KOPT-K1 (cell line): ENCODE measurements at regions not wholly inside any gene's neighbourhood (a gene's known extent, or its start where the extent isn't known, plus 50 kb on each side); places are given as distances from the start of the nearest gene placed in this dataset.
"Not testable (repeated sequence)": the region's sequence is repeated elsewhere in the genome, so short reads cannot be mapped to it uniquely, and the experiment has no call there.

Experiments
- H3K27ac ChIP-seq: fragments of 200-600 bp; sonication (generic); 2 replicates; pipeline ENCODE4 v1.5.1; 2016; ENCODE audit warnings: antibody characterized with exemption, mild to moderate bottlenecking, low read depth, low read length; ENCODE audit not compliant: poor library complexity, severe bottlenecking
- H3K36me3 ChIP-seq: fragments of 200-600 bp; sonication (generic); 2 replicates; pipeline ENCODE4 v1.5.1; 2017; ENCODE audit warnings: antibody characterized with exemption, mild to moderate bottlenecking, low read length, moderate library complexity; ENCODE audit not compliant: insufficient read depth
- H3K9me3 ChIP-seq: fragments of 200-600 bp; sonication (generic); 2 replicates; pipeline ENCODE4 v1.5.1; 2017; ENCODE audit warnings: antibody characterized with exemption, low read length, mild to moderate bottlenecking; ENCODE audit not compliant: insufficient read depth, poor library complexity, severe bottlenecking

DNA sequence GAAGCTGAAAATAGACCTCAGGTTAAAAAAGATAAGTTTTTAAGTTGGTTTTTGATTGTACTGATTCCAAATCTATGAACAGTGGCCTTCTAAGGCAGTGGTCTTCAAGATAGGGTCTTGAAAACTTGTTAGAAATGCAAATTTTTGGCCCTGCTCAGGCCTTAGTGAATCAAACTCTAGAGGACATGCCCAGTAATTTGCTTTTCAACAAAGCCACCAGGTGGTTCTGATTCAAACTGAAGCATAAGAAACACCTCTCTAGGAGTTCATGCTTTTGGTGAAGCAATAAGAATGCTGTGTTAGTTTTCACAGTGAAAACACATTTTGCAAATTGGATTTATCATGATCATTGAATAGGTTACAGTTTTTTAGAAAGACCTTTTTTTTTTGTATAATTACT is 1849.4 kb upstream of the AGA start:
- Histone ChIP-seq H3K27ac (no peak overlapping the region), H3K36me3 (no peaks in the 10 kb centered on the region), H3K9me3 (peaks cover 5% of the 10 kb centered on the region)

DNA sequence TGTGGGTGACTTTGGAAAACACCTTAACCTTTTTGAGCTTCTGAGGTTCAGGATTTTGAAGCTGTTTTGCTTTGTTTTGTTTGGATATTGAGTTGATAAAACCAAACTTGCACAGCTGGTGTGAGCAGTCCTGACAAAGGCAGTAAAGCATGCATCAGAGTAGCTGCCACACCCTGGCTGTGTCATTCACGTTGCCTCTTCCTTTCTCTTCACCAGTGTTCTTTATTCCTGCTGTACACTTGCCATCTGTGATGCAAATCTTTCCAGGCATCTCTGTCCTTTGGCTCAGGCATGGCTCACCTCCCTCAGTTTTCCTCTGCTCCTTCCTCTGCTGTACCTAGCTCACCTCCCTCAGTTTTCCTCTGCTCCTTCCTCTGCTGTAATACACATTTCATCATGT is 1850.2 kb upstream of the AGA start:
- H3K36me3 ChIP-seq, result no peaks in the 10 kb centered on the region
- peaks cover 5% of the 10 kb centered on the region for H3K9me3 ChIP-seq
- no peak overlapping the region for H3K27ac ChIP-seq

DNA sequence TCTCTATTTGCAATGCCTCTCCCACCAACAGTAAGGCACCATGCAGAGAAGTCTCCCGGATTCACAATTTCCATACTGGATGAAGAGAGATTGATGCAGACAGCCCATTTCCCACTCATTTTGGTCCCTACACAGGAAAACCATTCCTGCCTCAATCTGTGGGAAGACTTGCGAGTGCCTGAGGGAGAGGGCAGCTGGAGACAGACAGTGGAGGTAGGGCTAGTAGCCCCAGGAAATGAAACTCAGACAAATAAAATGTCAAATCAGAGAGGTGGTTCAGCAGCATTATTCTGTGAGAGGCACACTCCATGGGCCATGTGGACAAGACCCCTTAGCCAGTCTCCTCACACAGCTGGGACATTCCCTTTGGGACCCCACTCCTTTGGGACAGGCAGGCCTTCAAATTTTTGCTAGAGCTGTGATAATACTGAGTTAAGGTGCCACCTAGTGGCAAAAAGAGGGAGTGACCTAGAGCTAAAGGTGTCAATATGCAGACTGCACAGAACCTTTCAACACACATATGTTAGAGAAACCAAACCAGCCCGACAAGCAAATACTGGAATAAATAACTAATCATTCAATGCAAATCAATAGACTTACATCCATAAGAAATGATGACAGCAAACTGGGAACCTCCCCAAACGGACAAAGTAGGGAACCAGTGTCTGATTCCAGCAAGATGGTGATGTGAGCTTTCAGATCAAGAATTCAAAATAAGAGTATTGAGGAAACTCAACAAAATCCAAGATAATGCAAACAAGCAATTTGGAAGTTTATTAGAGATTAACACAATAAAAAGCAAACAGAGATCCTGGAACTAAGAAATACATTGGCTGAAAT is 1865.3 kb upstream of the AGA start:
- Histone ChIP-seq H3K9me3 (no peaks in the 10 kb centered on the region), H3K36me3 (no peaks in the 10 kb centered on the region), H3K27ac (no peak overlapping the region)

DNA sequence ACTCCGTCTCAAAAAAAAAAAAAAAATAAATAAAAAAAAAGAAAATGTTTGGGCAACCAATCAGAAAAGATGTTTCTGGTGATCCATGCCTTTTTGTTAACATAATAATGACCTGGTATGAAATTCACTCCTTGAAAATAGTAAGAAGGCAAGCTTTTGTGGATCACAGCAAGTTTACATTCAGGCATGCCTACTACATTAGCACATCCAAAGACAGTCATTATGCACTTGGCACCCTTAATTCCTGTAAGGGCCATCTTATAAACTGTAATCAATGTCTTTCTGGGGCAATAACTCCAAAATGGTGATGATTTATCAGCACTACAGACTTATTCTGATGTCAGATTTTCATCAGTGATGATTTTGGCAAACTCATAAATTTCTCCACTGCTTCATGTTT is 1871.6 kb upstream of the AGA start:
- no peak overlapping the region for H3K27ac ChIP-seq
- H3K36me3 ChIP-seq, result no peaks in the 10 kb centered on the region
- no peaks in the 10 kb centered on the region for H3K9me3 ChIP-seq

DNA sequence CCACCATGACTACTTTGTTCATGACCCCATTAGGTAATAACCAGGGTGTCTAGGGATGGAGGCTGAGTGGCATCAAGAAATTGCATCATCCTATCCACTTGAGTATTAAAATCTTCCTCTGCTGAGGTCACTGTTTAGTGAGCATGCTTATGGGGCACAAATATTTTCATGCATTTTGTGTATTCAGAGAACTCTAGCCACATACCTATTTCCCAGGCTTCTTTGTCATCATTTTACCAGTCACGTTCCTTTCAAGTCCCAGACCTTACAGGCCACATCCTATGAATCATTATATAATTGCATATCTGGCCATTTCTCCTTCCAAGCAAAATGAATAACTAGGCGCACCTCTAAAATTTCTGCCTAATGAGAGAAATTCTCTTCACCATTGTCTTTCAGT is 1882.9 kb upstream of the AGA start:
- Histone ChIP-seq H3K9me3 (no peaks in the 10 kb centered on the region), H3K36me3 (no peaks in the 10 kb centered on the region), H3K27ac (no peak overlapping the region)

DNA sequence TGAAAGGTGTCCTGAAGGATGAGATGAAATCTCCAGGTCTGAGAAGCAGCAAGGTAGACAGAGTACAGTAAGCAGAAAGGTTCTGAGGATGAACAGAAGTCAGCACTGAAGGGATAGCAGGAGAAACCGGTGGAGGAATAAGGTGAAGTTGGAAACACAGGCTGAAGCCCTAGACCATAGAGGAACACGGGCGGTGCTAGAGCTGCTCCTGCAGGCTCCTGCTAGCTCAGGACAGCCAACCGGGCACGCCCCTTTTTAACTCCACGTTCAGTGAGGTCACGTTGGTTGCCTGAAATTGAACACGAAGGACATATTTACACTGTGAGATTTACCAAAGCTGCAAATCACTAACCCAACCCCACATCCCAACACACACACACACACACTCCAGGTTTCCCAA is 1886.4 kb upstream of the AGA start:
- no peaks in the 10 kb centered on the region for H3K36me3 ChIP-seq
- no peak overlapping the region for H3K27ac ChIP-seq
- H3K9me3 ChIP-seq, result no peaks in the 10 kb centered on the region

DNA sequence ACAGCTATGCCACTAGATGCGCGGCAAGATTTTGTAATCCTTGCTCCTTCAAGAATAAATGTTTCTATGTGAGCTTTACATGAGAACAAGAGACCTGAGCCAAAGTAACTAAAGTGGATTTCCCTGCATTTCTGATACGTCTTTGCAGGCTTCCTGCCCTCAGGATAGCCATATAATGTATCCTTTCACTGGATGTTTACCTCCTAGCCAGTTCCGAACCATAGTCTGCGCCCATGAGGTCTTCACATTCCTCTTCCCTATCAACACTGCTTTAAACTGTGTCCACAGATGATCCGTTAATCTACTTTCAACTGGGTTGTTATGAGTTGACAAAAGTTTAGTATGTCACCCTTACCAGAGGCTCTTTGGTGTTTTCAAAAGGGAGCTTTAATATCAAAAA is 1889.1 kb upstream of the AGA start:
- Histone ChIP-seq H3K9me3 (no peaks in the 10 kb centered on the region), H3K27ac (no peak overlapping the region), H3K36me3 (no peaks in the 10 kb centered on the region)

DNA sequence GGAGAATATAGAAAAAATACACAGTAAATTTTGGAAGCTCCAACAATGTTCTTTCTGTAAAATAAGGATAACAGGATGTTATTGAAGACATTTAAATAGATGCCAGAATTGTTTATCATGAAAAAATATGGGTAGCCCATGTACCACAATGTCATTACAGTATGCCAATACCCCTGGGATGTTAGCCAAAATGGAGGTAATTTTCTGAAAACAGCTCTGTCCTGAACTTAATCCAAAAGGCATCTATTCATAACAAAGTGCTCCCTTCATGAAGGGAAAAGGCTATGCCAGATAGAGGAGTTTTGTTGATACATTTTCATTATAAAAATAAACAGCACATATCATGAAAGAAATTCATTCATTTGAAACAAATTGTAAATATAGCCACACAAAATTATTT is 1902.6 kb upstream of the AGA start:
- no peaks in the 10 kb centered on the region for H3K36me3 ChIP-seq
- H3K27ac ChIP-seq, result no peak overlapping the region
- no peaks in the 10 kb centered on the region for H3K9me3 ChIP-seq

DNA sequence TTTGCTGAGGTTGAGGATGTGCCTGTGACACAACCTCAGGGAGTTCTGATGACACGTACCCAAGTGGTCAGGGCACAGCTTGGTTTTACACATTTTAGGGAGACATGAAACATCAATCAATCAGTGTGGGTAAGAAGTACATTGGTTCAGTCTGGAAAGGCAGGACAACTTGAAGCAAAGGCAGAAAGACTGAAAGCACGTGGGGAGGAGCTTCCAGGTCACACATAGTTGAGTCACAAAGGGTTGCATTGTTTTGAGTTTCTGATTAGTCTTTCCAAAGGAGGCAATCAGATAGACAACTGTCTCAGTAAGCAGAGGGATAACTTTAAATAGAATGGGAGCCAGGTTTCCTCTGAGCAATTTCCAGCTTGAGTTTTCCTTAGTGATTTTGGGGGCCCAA is 1910.0 kb upstream of the AGA start:
- Histone ChIP-seq H3K27ac (no peak overlapping the region), H3K9me3 (no peaks in the 10 kb centered on the region), H3K36me3 (no peaks in the 10 kb centered on the region)

DNA sequence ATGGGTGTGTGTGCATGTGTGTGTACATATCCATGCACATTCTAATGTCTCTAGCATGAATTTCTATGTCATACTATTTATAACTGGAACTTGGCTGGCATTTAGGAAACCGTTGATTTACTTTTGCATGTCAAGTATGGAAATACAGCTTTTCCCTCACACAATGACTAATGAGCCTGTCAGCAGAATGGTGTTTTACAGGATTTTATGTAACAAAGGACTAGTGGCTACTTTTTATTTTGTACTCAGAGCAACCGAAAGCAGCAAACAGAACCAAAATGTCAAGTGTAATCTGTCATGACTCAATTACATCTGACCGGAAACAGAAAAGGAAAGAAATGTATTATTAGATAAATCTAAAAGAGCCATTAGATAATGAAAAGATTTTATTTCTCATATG is 1911.5 kb upstream of the AGA start:
- no peak overlapping the region for H3K27ac ChIP-seq
- no peaks in the 10 kb centered on the region for H3K36me3 ChIP-seq

DNA sequence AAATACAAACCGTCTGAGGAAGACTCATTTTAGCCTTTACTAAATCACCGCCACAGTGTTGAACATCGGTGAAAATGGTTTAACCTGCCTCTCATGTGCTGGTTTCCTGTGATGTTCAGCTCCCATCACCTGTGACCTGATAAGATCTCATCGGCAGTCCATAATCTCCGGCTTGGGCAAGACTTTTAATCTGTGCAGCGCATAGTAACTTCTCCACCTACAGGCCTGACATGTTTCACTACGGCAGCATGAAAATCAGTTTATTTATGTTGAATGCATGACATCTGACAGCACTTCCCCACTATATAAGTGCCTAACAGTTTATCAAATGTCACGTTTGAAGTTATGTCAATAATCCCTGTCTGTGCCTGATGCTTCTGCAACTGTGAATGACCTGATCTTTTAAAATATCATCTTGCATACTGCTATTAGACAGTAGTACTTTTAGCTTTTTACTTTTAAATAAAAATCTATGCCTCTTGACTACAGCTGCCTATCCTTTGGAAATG is 1919.8 kb upstream of the AGA start:
- no peaks in the 10 kb centered on the region for H3K9me3 ChIP-seq
- H3K27ac ChIP-seq, result no peak overlapping the region
- no peaks in the 10 kb centered on the region for H3K36me3 ChIP-seq

More for the DNA sequence above, 1911.5 kb upstream of the AGA start:
- no peaks in the 10 kb centered on the region for H3K9me3 ChIP-seq

DNA sequence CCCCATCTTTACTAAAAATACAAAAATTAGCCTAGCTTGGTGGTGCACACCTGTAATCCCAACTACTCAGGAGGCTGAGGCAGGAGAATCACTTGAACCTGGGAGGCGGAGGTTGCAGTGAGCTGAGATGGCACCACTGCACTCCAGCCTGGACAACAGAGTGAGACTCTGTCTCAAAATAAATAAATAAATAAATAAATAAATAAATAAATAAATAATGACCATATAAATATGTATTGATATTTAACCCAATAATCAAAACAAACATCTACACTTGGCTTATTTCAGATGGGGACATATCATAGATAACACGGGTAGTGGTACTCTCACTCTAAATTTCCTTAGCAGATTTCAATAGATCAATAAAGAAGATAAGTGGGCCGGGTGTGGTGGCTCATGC is 1923.7 kb upstream of the AGA start:
- H3K27ac ChIP-seq, H3K9me3 ChIP-seq, H3K36me3 ChIP-seq: not testable (repeated sequence)

DNA sequence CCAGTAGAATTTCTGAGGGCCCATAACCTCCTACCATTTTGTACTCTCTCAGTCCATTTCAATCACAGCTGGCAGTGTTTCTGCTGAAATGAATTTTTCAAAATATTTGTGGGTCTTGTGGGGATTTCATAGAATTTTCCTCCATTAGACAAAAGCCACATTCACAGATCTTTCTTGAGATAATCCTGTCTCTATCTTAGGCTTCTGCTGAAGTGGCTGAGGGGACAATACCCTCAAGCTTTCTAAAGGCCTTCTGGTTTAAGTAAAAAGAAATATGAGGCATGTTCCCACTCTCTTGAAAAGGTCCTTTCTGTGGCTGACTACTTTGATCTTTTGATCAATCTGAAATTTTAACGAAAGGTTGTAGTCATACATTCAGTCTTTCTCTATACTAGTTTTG is 1930.0 kb upstream of the AGA start:
- no peaks in the 10 kb centered on the region for H3K9me3 ChIP-seq
- H3K36me3 ChIP-seq, result no peaks in the 10 kb centered on the region
- H3K27ac ChIP-seq, result no peak overlapping the region

DNA sequence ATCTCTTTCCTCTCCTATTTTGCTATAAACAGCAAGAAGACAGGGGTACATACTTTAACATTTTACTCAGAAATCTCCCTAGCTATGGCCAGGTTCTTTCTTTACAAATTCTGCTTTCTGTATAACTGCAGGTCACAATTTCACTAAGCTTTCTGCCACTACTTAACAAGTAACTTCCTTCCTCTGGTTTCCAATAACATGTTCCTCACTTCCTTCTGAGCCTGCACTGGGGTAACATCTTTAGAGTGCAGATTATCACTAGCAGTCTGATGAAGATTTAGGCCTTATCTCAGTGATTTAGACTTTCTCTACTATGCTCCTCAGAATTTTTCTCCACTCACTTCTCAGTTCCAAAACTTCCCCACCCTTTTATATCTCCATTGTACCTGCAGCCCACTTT is 1930.5 kb upstream of the AGA start:
- no peaks in the 10 kb centered on the region for H3K9me3 ChIP-seq
- H3K36me3 ChIP-seq, result no peaks in the 10 kb centered on the region
- no peak overlapping the region for H3K27ac ChIP-seq

DNA sequence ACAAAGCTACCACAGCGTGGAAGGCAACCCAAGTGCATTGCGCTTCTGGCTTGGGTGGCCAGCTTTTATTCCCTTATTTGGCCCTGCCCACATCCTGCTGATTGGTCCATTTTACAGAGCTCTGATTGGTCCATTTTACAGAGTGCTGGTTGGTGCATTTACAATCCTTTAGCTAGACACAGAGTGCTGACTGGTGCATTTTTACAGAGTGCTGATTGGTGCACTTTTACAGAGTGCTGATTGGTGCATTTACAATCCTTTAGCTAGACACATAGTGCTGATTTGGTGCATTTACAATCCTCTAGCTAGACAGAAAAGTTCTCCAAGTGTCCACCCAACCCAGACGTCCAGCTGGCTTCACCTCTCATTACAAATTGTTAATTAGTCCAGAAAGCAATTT is 1936.6 kb upstream of the AGA start:
- not testable (repeated sequence) for H3K9me3 ChIP-seq, H3K27ac ChIP-seq, H3K36me3 ChIP-seq

DNA sequence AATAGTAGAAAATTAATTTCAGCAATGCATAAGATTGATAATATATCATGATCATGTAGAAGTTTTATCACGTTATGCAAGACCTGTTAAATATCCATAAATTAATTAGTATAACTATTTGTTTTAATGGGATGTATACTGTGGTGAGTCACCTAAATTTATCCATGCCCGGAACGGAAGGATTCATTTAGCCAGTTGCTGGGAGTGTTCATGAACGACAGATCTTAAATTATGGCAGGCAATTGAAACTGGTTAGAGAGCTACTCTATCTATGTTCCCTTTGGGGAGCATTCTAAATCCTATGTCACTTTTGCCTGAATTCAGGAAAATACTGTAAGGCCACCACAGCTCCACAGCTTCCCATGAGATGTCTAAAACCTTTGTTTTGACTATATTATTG is 1950.5 kb upstream of the AGA start:
- H3K36me3 ChIP-seq, result no peaks in the 10 kb centered on the region
- no peaks in the 10 kb centered on the region for H3K9me3 ChIP-seq
- no peak overlapping the region for H3K27ac ChIP-seq
